K562 (cell line): ENCODE measurements at regions not wholly inside any gene's neighbourhood (a gene's known extent, or its start where the extent isn't known, plus 50 kb on each side); places are given as distances from the start of the nearest gene placed in this dataset.

Source experiments
- AFF4 ChIP-seq: sonication (generic); formaldehyde crosslinking; IDR thresholded peaks from 2 replicates; pipeline ENCODE4 v1.8.0; 2023; ENCODE audit warnings: mild to moderate bottlenecking, missing genetic modification reagents
- BMI1 ChIP-seq: fragments of 150-350 bp; IDR thresholded peaks from 2 replicates; pipeline ENCODE4 v1.6.1; 2014; ENCODE audit warnings: low read length
- DACH1 ChIP-seq: fragments of 450-650 bp; IDR thresholded peaks from 2 replicates; pipeline ENCODE4 v1.6.1; 2018; ENCODE audit not compliant: partially characterized antibody
- ELF2 ChIP-seq: fragments of 250-450 bp; sonication (Bioruptor Pico); IDR thresholded peaks from 2 replicates; pipeline ENCODE4 v1.5.0; 2021; ENCODE audit warnings: mild to moderate bottlenecking
- FOXK2 ChIP-seq, 2 experiments: fragments of 450-650 bp; IDR thresholded peaks in 1 of 2; conservative IDR thresholded peaks in 1 of 2; 2 replicates each; pipeline ENCODE4 v1.6.1; 2016; ENCODE audit warnings: low read depth in 2 of 2, mild to moderate bottlenecking in 1 of 2
- MNT ChIP-seq, 2 experiments: fragments of 450-650 bp; conservative IDR thresholded peaks; 2 replicates each; pipeline ENCODE4 v1.6.1; 2017; ENCODE audit warnings: mild to moderate bottlenecking in 2 of 2, moderate library complexity in 2 of 2
- NR2C1 ChIP-seq, 2 experiments: fragments of 450-650 bp; IDR thresholded peaks; 2 replicates each; pipeline ENCODE4 v1.6.1; 2017; ENCODE audit warnings: mild to moderate bottlenecking in 2 of 2, antibody characterized with exemption in 1 of 2, inconsistent platforms in 1 of 2, missing compliant biosample characterization in 1 of 2, missing genetic modification characterization in 1 of 2
- NRF1 ChIP-seq, 2 experiments: fragments of 450-650 bp; IDR thresholded peaks in 1 of 2; conservative IDR thresholded peaks in 1 of 2; 2 replicates each; pipeline ENCODE4 v1.6.1; 2014; ENCODE audit warnings: mild to moderate bottlenecking in 2 of 2
- RBM39 ChIP-seq: fragments of 200-400 bp; formaldehyde crosslinking; optimal IDR thresholded peaks from 2 replicates; pipeline ENCODE3; 2018; ENCODE audit warnings: low read depth, low read length
- RFX7 ChIP-seq: fragments of 250-450 bp; sonication (Bioruptor Pico); IDR thresholded peaks from 2 replicates; pipeline ENCODE4 v1.5.1; 2021; ENCODE audit warnings: mild to moderate bottlenecking
- SMARCA5 ChIP-seq: fragments of 450-650 bp; IDR thresholded peaks from 2 replicates; pipeline ENCODE4 v1.6.1; 2016
- THRAP3 ChIP-seq: fragments of 450-650 bp; IDR thresholded peaks from 2 replicates; pipeline ENCODE4 v1.6.1; 2016; ENCODE audit warnings: mild to moderate bottlenecking, inconsistent platforms, borderline replicate concordance
- ZBTB11 ChIP-seq, 3 experiments: fragments of 200-800 bp in 1 of 3; fragments of 250-450 bp in 1 of 3; fragments of 450-650 bp in 1 of 3; sonication (Bioruptor Pico) in 1 of 3; sonication (Bioruptor generic) in 1 of 3; formaldehyde crosslinking in 1 of 3; IDR thresholded peaks; 2 replicates each; pipeline versions ENCODE4 v1.6.1 to v1.8.0; 2016 to 2022; ENCODE audit warnings: mild to moderate bottlenecking in 2 of 3, missing genetic modification characterization in 2 of 3, missing compliant biosample characterization in 1 of 3, moderate library complexity in 1 of 3
- ZNF124 ChIP-seq: sonication (generic); formaldehyde crosslinking; IDR thresholded peaks from 2 replicates; pipeline ENCODE4 v1.8.1; 2022; ENCODE audit warnings: missing genetic modification reagents
- ZNF175 ChIP-seq: fragments of 200-800 bp; sonication (Bioruptor generic); IDR thresholded peaks from 2 replicates; pipeline ENCODE4 v1.6.1; 2016; ENCODE audit warnings: low read depth, mild to moderate bottlenecking, missing genetic modification characterization, missing compliant biosample characterization

- TF ChIP-seq ZBTB11 (CRISPR knock-in tag; IDR thresholded peaks at IDR 0.05) (0 out of 6 replicates have a peak, but pooled peaks of 1 of the 3 experiments have one; percentile 21), MNT (conservative IDR thresholded peaks at IDR 0.05) (0 out of 4 replicates have a peak, but pooled peaks of 1 of the 2 experiments have one; percentile 21), RFX7 (CRISPR knock-in tag) (no peak), ELF2 (no peak), THRAP3 (no peak), ZNF175 (no peak), AFF4 (no peak), NRF1 (conservative IDR thresholded peaks at IDR 0.05 in 1 of 2, IDR thresholded peaks at IDR 0.05 in 1 of 2) (peak in 1 of 2 experiments; percentile 24; a peak in 1 of 4 replicates), NR2C1 (IDR thresholded peaks at IDR 0.05) (peak; percentile 72), NR2C1 (tag; IDR thresholded peaks at IDR 0.05) (no peak), ZNF124 (CRISPR knock-in tag) (no peak), FOXK2 (conservative IDR thresholded peaks at IDR 0.05 in 1 of 2, IDR thresholded peaks at IDR 0.05 in 1 of 2; ENCODE audit: low read depth in 2 of 2) (0 out of 4 replicates have a peak, but pooled peaks have one; percentile 22 to 44), RBM39 (no peak), SMARCA5 (no peak), BMI1 (no peak), DACH1 (no peak)
- TF ChIP-seq, all 486 proteins: peak for 9
Observed at GRCh38 chr5:99033014-99033900, 104.5 kb upstream of the CHD1 start (continued).
